Astrocyte of the cerebellum (primary cell): ENCODE measurements at regions not wholly inside any gene's neighbourhood (a gene's known extent, or its start where the extent isn't known, plus 50 kb on each side); places are given as distances from the start of the nearest gene placed in this dataset.

Source experiments
- DNase-seq: peaks from one replicate; pipeline ENCODE4 v3.0.0-alpha.2; 2011; ENCODE audit warnings: low read depth
- H3K4me3 ChIP-seq: 2 replicates; pipeline ENCODE4 v1.5.1; 2011; ENCODE audit warnings: mild to moderate bottlenecking, low read depth, low read length, moderate library complexity
- CTCF ChIP-seq: IDR thresholded peaks from 2 replicates; pipeline ENCODE4 v1.5.1; 2012; ENCODE audit warnings: low read length, low read depth, moderate library complexity, mild to moderate bottlenecking; ENCODE audit errors: missing control alignments
- in situ Hi-C: cut with HindIII; loops from 2 replicates; pipeline ENCODE4 v1.10.0; 2017; ENCODE audit warnings: low sequenced_read_pairs

DNA sequence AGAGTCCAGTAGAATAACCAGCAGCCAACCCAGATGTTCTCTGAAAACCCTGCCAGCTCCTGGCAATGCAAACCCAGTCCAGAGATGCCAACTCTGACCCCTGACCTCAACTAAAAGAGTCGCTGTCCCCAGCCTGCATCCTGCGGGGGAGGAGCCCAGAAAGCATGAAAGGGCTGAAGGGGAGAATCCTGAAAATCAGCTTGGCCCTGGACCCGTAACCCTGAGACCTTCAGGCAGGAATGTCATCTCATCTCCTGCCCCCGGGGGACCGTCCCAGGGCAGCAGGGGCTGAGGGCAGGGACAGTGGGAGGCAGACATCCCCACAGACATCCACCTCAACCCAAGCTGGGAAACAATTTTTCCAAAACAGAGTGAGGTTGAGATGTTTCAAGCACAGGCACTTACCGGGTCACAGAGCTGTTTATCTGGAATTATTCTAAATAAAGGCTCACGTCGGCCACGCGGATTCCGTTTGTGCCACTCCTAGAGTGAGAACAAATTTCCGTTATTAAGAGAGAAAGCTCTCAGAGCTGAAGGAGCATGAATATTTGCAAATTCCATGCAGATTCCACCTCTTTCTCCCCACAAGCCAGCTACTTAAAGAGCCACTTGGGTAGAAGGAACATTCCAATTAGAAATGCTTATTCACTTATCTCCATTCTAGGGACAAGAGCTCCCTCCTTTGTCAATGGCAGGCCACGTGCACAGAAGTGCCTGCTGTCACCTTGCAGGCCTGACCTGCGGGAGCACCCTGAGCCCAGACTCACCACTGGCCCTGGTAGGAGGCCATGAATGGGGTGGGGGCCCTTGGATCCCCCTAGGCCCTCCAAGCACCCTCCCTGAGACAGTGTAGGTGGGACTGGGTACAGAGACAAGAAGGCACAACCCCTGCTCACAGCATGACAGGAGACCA lies 240.1 kb downstream of the NPHP4 start:
- in situ Hi-C loops, result no loop called here
- TF ChIP-seq CTCF, result no peak
- H3K4me3 ChIP-seq, result no peak overlapping the region
- no peak for DNase-seq

- no peak for TF ChIP-seq CTCF
- in situ Hi-C loops, result no loop called here
- no peak overlapping the region for H3K4me3 ChIP-seq
- no peak for DNase-seq
These were observed 241.1 kb downstream of the NPHP4 start for GRCh38 chr1:5751163-5751540.

DNA sequence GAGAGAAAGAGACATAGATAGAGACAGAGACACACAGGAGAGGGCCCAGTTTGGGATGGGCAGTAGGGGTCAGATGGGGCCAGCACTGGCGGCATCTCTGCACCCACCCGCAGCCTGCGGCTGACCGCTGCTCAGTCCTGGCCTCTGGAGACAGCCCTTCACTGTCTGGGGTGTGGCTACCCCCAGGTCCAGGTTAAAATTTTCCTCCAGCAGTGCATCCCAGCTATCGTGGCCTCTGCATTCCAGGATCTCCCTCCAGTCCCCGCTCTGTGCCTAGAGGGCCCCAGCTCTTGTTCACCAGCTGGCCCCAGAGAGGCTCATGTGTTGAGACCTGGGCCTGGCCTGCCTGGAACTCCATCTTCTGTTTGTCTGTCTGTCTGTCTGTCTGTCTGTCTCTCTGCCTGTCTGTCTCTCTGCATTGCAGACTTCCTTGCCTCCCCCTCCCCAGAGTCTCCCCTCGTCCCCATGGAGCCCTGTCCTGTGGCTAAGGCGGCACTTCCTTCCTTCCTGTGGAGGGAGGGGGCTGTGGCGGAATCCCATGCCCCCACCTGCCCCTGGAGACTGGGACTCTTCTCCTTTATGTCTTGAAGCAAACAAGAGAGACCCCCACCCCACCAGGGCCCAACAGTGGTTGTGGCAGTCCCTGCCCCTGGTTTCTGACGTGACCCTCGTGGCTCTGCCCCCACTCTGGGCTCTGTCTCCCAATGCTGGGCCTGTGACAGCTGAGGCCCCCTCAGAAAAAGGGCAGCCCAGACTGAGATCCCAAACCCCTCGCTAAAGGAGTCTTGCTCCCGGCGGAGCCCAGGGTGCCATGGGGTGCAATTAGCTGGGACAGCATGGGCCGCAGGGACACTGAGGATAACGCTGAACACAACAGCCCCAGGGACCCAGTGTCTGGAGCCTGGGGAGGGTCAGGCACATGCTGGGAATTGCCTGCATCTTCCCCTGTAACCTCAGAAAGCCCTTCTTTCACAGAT lies 241.8 kb downstream of the NPHP4 start:
- no peak for DNase-seq
- H3K4me3 ChIP-seq, result no peak overlapping the region

DNA sequence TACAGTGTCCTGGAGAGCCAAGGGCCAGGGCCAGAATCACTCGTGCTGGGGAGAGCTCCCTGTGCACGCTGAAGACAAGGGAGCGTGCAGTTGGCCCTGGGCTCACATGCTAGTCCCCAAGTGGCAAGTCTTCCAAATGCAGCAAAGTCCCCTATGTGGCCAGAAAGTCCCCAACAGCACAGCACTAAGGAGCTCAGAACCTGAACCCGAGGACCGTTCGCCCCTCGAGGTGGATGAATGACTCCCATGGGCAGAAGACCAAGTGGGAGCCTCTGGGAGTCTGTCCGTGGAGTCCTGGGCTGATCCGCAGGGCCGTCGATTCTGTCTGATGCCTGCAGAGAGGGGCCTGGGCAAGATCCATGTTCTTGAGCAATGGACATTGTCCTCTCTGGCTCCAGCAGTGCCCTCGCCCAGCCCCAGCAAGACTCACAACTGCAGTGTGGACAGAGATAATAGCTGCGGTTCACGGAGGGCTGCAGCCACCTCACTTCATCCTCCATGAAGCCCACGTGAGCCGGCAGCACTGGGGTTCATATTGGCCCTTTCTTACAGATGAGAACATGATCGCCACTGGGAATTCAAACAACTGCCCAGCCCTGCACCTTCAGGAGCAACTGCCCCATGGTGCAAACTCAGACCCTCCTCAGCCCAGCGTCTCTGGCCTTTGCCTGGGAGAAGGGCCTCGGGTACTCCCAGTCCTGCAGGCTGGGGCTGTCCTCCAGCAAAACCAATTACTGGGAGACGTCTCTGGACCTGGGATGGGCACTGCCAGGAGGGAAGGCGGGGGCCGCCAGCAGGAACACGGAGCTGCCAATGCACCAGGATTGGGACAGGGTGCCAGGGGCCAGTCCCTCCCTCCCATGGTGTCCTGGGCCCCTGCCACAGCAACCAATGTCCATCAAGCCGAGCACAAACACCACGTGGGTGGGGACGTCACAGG lies 243.7 kb downstream of the NPHP4 start:
- in situ Hi-C loops, result no loop called here
- no peak for TF ChIP-seq CTCF
- no peak for DNase-seq
- H3K4me3 ChIP-seq, result no peak overlapping the region

More for the DNA sequence above, 241.8 kb downstream of the NPHP4 start:
- in situ Hi-C loops, result no loop called here
- TF ChIP-seq CTCF, result no peak

GRCh38 chr1:5747426-5748285 lies 244.6 kb downstream of the NPHP4 start:
- no peak overlapping the region for H3K4me3 ChIP-seq
- in situ Hi-C loops, result no loop called here

More at GRCh38 chr1:5747426-5748285, 244.6 kb downstream of the NPHP4 start:
- TF ChIP-seq CTCF, result no peak
- no peak for DNase-seq
